NCI-H82 treated with DMSO at 0.1 percent for 48 hours (cell line): ENCODE measurements at regions not wholly inside any gene's neighbourhood (a gene's known extent, or its start where the extent isn't known, plus 50 kb on each side); places are given as distances from the start of the nearest gene placed in this dataset.

Experiments used
- DNase-seq: peaks from one replicate; lab custom pipeline; 2025; ENCODE audit not compliant: unreplicated experiment; lab: John Stamatoyannopoulos, UW

DNA sequence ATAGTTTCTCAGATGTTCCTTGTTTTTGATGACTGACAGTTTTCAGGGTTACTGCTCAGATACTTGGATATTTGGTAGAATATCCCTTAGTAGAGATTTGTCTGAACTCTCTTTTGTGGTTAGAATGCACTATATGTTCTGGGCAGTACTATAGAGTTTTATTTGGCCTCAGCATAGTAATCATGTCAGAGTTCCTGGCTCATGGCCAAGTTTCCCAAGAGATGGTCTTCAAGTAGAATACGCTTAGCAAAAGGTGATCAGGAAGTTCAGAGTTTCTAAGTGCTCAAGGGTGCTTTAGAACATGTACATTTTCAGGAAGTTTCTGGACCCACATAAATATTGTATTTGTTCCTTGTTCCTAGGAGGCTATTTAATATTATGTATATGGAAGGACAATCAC is 1209.7 kb upstream of the GJE1 start:
- no peak for DNase-seq

DNA sequence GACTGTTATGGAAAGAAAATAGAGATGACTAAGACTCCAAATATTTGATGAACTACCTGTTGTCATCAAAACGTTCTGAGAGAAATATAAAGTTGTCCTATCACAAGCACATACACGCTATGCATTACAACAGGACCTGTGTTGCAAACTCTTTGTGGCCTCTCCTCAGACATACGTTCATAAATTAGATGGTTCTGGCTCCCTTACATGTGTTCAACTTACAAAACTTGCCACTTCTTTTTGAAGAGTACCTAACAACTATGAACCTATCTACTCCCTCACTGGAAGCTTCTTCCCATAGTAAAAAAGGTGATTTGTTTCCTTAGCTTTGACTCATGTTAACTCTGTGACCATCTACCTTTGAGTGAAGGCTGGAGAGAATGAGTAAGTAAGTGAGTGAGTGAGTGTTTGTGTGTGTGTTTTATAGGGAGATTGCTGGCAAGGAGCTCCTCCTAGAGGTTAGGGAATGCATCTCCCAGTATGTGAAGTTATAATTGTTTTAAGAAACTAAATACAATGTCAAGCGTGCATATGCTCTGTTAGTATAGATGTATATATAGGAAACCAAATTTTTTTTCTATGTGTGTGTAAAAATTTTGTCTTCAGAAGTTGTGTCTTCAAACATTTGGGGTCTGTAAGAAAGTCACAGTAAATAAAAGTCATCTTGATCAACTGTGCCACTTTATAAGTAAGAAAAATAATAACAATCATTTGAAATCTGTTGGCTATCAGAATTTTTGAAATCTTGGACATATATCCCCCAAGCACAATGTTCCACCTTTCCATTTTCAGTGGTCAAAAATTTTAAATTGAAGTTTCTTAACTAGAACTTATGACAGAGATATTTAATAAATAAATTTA is 1211.1 kb upstream of the GJE1 start:
- DNase-seq: no peak

DNA sequence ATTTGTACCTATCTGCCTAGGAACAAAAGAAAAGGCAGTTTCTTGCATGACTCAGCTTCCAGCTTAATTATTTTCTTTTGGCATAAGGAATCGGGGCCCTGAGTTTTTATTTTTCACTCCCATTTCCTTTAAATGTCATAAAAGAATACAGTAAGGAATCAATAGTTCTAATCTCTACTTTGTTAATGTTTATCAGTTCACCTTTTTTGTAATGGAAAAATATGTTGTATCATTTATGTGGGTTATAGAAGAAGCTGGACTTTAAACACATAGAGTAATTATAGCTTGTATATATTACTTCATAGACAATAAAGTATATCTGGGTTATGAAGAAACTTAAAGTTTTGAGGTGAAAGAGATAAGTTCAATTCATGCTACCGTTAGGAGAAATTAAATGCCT is 1214.8 kb upstream of the GJE1 start:
- DNase-seq: no peak

DNA sequence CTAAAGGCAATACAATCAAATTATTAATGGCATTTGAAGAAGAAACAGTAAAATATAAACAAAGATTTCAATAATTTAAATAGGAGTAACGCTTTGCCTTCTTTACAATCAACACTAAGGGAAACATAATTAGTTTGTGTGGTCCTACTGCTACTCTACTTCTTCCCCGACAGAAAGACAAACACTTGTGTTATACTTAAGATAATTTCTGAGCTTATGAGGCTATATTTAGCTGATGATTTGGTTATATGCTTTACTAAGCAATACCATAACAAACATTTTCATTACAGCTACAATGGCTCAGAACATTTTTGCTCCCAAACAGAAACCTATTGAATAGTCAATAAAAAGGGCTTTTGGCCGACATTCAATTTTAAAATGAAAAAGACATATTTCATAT is 1217.2 kb upstream of the GJE1 start:
- no peak for DNase-seq

DNA sequence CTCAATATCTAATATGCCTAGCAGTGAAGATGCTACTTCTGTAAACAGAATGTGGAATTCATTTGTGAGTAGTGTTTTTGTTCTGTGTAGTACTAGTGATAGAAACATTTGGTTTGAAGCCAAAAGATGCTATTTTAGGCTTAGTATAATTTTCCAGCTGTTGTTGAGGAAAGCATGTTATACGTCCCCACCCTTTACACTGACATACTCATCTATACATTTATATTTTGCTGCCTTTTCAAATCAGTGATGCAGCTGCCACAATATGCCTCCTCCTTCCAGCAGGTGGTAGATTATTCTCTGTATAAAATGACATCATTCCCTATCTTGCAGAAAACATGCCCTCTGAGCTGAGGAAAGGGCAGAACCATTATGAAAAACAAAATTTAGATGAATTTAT is 1217.6 kb upstream of the GJE1 start:
- no peak for DNase-seq

DNA sequence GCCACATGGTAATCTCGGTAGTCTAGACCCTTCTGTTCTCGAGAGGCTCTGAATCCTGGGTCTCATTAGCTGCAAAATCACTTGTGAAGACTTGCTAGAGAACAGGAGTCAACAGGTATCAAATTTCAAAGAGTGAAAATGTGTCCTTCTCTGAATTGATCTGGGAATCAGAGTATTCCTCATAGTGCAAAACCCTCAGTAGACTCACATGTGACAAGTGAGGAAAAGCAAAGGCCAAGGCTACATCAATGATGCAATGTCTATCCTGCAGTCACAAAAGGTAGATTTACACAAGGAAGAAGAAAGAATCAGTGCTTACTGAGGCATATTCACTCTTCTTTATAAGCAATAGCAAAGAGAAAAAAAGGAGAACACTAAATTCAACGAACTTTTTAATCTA is 1220.0 kb upstream of the GJE1 start:
- DNase-seq: no peak

DNA sequence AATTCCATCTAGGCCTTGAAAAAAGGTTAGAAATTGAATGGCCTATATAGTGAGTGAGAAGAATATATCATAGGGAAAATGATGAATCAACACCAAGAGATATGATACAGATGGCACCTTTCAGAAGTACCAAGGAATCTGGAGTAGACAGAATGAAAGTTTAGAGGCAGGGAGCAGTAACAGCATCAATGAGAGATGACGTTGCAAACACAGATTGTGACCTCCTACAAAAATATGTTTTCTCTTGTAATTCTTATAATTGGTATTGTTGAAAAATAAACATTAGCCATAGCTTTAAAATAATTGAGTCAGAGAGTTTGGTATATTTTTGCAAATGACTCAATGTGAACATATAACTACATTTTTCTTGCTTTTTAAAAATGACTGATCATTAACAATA is 1223.1 kb upstream of the GJE1 start:
- no peak for DNase-seq

DNA sequence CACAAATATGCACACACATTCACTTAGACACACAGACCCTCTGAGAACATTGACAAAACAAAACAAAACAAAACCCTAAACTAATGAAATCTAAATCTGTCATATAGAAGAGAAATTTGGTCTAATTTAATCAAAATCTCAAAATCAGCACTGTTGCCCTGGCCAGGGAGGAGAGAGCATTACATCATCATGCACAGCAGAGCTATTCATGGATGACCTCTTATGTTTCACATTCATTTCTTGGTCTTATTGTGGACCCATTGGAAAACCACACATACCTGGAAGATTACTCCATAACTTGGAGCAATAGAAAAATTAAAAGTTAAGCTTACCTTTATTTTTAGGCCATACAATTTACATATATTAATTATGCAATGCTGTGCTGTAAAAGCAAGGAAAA is 1223.6 kb upstream of the GJE1 start:
- no peak for DNase-seq

DNA sequence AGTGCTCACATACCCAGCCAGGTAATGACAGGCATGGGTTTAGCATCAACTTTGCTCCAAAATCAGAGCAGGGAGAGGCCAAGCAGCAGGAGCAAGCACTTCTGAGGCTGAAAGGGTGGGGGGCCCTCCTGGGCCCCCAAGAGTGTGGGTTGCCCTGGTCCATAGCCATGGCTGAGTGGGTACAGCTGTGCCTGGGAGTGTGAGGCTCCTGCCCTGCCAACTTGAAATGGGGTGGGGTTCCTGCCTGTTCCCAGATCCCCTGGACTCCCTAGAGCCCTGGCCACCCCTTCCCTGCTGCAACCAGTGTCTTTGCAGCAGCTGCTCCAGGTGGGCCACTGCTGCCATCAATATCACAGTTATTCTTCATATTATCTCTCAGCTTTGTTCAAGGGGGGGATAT is 1224.2 kb upstream of the GJE1 start:
- DNase-seq: no peak

DNA sequence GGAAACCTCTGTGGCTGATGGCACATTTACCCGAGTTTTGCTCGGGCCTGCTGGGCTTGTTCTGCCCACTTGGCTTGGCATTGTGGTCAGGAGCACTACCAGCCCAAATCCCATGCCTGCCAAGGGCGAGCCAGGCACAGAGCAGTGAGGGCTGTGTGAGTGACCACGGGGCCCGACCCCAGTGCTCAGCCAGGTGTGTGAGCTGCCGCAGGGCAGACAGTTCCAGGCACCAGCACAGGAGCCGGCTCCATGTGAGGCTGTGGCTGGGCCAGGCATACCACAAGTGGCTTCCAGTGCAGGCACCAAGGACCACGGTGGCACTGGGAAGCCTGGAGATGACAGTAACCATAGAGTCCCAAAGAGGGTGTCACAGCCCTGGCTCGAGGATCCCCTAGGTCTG is 1225.5 kb upstream of the GJE1 start:
- DNase-seq: no peak

DNA sequence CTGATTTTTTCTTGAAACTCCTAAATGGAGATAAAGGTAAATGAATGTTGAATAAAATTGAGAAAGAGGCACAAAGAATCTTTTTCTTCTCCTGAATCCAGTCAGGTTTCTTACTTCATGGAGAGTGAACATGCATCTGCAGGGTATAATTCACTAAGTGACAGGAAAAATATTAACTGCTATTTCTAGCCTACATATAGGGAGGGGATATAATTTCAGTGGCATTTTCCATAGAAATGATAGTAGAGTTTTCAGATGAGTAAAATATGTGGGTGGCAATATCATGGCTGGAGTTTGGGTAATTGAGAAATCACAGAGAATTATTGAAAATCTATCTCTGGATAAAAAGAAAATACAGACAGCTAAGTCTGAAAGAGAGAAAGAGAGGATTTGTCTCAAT is 1227.0 kb upstream of the GJE1 start:
- DNase-seq: no peak

DNA sequence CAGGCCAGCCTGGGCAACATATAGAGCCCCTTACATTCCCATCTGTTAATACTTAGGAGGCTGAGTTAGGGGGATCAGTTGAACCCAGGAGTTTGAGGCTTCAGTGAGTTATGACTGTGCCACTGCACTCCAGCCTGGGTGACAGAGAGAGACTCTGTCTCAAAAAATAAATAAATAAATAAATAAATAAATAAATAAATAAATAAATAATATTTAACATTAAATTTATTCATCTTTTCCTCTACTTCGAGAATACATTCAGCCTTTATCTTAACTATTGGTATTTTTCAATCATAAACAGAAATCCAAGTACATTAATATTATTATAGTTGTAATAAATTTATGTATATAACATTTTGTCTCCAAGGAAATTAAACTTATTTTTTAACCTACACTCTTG is 1227.7 kb upstream of the GJE1 start:
- no peak for DNase-seq

DNA sequence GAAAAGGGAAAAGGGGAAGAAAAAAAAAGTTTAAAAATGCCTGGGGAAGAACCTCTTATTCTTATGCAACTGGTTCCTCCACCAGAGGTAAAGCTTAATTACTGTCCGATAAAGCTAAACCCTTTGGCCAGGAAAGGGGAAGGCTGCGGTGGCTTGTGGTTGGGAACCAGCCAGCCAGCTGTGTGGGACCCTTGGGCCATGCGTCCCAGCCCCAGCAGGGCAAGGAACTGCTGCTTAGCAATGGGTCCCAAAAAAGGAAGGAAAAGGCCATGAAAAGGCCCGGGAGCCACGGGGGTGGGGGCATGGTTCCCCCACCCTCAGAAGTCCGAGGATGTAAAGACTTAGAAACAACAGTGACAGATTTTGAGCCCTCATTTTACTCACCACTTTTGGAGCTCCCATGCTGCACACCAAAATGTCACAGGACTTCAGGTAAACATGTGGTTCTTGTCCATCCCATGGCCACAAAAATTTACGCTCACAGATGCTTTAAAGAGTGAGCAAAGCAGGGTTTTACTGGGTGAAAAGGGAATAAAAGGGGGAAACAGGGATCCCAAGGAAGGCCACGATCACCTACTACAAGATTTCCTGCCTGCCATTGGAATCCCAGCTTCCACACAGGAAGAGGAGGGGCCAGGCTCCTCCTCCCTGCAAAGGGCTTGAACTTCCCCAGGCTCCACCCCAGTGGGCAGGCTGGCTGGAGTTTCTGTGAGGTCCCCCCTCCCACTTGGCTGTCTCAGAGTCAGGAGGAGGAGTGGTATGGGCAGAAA is 1234.7 kb upstream of the GJE1 start:
- DNase-seq: peak; percentile 21

DNA sequence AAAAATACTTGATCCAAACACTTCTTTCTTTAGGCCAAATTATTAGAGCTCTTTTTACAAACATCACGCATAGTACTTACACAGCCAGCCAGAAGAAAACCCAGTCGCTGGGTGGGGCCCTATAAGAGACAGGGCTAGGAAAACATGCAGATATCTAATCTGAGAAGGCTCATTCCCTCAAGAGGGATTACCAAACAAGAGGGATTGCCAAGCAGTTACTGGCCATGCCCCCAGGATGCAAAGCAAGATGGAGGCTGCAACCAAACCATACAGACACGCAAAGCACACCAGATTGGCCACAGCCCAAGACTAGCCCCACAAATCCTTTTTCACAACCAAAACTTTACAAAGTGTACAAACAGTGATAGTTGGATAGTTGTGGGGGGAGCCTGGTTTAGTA is 1235.4 kb upstream of the GJE1 start:
- peak; percentile 10 for DNase-seq

DNA sequence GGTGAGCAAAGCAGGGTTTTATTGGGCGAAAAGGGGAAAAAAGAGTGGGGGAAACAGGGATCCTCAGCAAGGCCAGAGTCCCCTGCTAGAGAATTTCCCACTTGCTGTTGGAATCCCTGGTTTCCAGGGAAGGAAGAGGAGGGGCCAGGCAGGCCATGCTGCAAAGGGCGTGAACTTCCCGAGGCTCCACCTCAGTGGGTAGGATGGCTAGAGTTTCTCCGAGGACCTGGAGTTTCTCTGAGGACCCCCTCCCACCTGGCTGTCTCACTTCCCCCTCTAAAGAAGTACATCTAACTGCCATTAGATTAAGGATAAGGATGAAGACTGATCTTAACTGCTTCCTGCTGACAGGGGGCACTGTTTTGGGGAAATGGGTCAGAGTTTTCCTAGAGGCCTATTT is 1239.3 kb upstream of the GJE1 start:
- DNase-seq: no peak

DNA sequence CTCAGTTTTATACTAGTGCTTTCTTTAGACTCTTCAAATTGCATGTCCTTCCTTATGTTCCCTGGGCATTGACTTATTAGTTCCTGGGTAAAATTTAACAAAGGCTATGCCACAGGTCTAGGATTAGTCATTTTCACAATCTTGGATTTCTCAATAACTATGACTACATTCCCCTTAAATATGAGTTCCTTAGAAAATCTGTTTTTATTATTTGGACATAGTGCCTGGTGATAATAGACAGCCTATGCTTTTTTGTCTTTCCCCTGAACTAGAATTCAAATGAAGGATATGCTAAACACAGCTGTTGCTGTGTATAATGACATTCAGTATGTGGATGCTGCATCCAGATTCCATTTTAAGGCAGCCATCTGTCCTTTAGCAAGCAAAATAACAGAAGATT is 1252.8 kb upstream of the GJE1 start:
- DNase-seq: no peak

DNA sequence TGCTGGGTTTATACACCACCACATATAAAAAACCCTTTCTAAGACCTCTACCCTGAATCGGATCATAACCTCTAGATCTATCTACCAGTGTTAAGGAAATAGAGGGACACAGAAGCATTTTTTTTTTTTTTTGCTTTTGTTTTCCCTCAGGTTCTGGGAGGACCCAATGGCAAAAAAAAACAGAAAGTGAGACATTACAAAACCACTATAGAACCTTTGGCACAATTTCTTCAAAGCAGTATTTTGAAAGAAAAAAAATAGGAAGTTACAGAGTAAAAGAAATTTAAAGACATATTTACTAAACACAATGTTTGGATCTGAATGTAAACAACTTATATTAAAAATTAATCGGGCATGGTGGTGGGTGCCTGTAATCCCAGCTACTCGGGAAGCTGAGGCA is 1258.7 kb upstream of the GJE1 start:
- no peak for DNase-seq

DNA sequence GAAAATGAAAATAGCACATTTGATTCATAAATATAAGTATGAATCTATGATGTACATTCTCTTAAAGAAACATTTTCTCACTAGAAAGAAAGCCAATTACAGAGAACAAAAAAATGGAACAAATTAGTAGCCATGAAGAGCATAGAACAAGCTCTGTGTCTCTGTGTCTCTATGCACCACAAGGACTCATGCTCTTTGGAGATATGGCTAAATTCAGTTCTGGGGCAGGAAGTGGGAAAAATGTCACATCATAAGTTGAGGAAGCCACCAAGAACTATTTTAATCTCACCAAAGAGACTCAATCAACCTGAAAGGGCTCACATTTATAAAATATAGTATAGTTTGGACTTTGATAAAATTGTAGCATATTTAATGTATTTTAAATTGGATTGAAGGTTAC is 1259.8 kb upstream of the GJE1 start:
- no peak for DNase-seq

DNA sequence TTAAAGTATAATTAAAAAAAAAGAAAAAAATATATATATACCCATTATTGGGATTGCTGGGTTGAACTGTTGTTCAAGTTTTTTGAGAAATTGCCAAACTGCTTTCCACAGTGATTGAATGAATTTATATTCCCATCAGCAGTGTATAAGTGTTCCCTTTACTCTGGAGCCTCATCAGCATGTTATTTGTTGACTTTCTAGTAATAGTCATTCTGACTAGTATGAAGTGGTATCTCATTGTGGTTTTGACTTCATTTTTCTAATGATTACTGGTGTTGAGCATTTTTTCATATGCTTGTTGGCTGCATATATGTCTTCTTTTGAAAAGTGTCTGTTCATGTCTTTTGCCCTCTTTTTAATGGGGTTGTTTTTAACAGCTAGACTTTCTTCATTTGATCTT is 1260.8 kb upstream of the GJE1 start:
- no peak for DNase-seq

DNA sequence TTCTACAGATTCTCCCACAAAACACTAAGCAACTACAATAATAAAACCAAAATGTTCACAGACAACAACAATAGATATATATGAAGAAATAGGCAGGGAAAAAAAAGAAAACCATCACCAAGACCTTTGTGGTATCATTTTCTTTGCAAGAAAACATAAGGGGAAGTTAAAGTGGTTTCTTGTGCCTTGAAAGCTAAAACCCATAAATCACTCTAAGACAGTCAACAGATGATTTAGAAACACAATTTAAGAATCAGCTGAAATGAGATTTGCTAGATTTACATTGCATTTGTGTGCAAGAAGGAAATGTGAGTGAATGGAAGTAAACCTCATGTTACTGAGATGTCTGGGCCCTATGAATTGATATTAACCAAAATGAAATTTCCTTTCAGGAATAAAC is 1265.4 kb upstream of the GJE1 start:
- no peak for DNase-seq

DNA sequence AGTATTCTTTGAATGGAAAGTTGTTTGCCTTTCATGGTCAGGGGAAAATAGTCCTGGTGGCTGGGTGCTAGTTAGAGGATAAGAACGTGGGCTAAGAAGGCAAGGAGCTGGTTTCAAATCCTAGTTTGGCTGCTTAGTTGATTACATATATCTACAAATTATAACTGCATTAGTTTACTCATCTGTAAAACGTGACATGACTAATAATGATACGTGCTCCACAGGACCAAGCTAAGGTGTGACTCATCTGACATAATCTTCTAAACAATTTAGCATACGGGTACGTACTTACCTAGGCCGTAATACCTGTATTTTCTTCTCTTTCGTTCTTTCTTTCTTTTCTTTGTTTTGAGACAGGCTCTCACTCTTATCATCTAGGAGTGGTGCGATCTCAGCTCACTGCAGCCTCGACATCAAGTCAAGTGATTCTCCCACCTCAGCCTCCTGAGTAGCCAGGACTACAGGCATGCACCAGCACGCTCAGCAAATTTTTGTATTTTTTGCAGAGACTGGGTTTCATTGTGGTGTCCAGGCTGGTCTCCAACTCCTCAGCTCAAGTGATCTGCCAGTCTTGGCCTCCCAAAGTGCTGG is 1274.2 kb upstream of the GJE1 start:
- DNase-seq: no peak

DNA sequence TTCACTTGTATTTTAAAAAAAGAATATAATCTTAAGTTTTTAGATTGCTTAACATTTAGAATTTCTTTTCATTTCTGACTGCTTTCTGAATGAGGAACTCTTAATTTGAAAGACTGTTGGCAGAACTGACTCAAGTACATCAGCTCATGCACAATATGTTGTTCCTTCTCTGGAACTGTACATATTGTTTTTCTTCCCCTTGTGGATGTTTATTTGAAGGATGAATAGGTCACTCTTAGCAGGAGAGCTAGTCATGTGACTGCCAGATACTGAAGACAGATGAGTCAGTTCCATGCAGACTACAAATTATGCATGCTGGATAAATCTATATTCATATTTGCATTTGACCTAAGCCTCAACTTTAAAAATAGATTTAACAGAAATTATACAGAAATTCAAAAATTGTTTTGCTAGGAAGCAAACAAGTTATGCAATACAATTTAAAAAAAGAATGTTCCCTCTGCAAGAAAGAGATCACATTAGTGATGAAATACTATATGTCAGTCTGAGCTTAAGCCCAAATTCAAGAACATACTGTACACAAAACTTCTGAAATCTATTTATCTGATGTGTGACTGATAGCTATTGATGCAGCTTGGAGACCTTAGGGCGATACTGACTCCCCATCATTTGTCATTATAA is 1274.9 kb upstream of the GJE1 start:
- DNase-seq: no peak
